ENCODE measurements at regions not wholly inside any gene's neighbourhood (a gene's known extent, or its start where the extent isn't known, plus 50 kb on each side); places are given as distances from the start of the nearest gene placed in this dataset.

- H3K4me1 ChIP-seq (ENCODE audit: control insufficient read depth in 1 of 2, insufficient read depth in 2 of 2, low read length in 2 of 2), result no peaks in the 10 kb centered on the region
- RAD21 ChIA-PET (ENCODE audit: low non-redundant PET in 1 of 2, low total read pairs in 2 of 2, uncharacterized antibody in 2 of 2, unreplicated experiment in 2 of 2), result no interaction called here
- H3K4me3 ChIP-seq (replicated peaks in 1 of 2; ENCODE audit: low read depth in 1 of 2, low read length in 2 of 2), result no peak overlapping the region
- DNase-seq (ENCODE audit: low read depth, low spot score), result no peak
- H3K9me2 ChIP-seq (ENCODE audit: insufficient read depth), result no peaks in the 10 kb centered on the region
- no peak overlapping the region for H3K4me2 ChIP-seq (ENCODE audit: low read length)
- CTCF ChIA-PET, result no interaction called here
- H2AFZ ChIP-seq (ENCODE audit: low read depth, low read length, poor library complexity, severe bottlenecking), result no peak overlapping the region
- no peak for ATAC-seq
- intact Hi-C loops (cut with micrococcal nuclease), result no loop called here
- no peak for TF ChIP-seq POLR2A (IDR thresholded peaks at IDR 0.05; ENCODE audit: borderline replicate concordance, extremely low read depth, insufficient read depth, insufficient read length)
- no peaks in the 10 kb centered on the region for H3K36me3 ChIP-seq (ENCODE audit: control insufficient read depth in 1 of 2, insufficient read depth in 2 of 2, low read length in 2 of 2)
- peaks cover 6 to 28% of the 10 kb centered on the region in 2 experiments; a peak in 3 of 4 replicates for H3K9me3 ChIP-seq (ENCODE audit: control insufficient read depth in 1 of 2, insufficient read depth in 1 of 2, low read depth in 1 of 2, low read length in 2 of 2)
- no peaks in the 10 kb centered on the region for H3K79me2 ChIP-seq (ENCODE audit: insufficient read depth, low read length)
- POLR2A ChIA-PET, result no interaction called here
- no peak overlapping the region for H3K27ac ChIP-seq (ENCODE audit: low read depth, low read length)
- H3K9ac ChIP-seq (ENCODE audit: low read length), result no peak overlapping the region
- BruUV-seq (replicated peaks), result no TSS peak
- H4K20me1 ChIP-seq (ENCODE audit: insufficient read depth), result no peaks in the 10 kb centered on the region
- H3K27me3 ChIP-seq (ENCODE audit: insufficient read depth, low read length), result no peaks in the 10 kb centered on the region
Observed at GRCh38 chr11:37509506-37509905, 911.5 kb upstream of the RAG2 start.

- no peak overlapping the region for H3K4me3 ChIP-seq (replicated peaks in 1 of 2; ENCODE audit: low read depth in 1 of 2, low read length in 2 of 2)
- no peaks in the 10 kb centered on the region for H3K9me2 ChIP-seq (ENCODE audit: insufficient read depth)
- H3K9me3 ChIP-seq (ENCODE audit: control insufficient read depth in 1 of 2, insufficient read depth in 1 of 2, low read depth in 1 of 2, low read length in 2 of 2), result peaks cover 11 to 28% of the 10 kb centered on the region in 2 experiments; a peak in 2 of 4 replicates
- BruUV-seq (replicated peaks), result no TSS peak
- DNase-seq (ENCODE audit: low read depth, low spot score) (no peak), ATAC-seq (no peak)
- no peaks in the 10 kb centered on the region for H3K27me3 ChIP-seq (ENCODE audit: insufficient read depth, low read length)
- no peak overlapping the region for H3K4me2 ChIP-seq (ENCODE audit: low read length)
- intact Hi-C loops (cut with micrococcal nuclease), result no loop called here
- H4K20me1 ChIP-seq (ENCODE audit: insufficient read depth), result no peaks in the 10 kb centered on the region
- no peak overlapping the region for H3K9ac ChIP-seq (ENCODE audit: low read length)
- ChIA-PET POLR2A (no interaction called here), RAD21 (ENCODE audit: low non-redundant PET in 1 of 2, low total read pairs in 2 of 2, uncharacterized antibody in 2 of 2, unreplicated experiment in 2 of 2) (no interaction called here), CTCF (no interaction called here)
- no peaks in the 10 kb centered on the region for H3K4me1 ChIP-seq (ENCODE audit: control insufficient read depth in 1 of 2, insufficient read depth in 2 of 2, low read length in 2 of 2)
- no peak overlapping the region for H3K27ac ChIP-seq (ENCODE audit: low read depth, low read length)
- H3K79me2 ChIP-seq (ENCODE audit: insufficient read depth, low read length), result no peaks in the 10 kb centered on the region
- no peaks in the 10 kb centered on the region for H3K36me3 ChIP-seq (ENCODE audit: control insufficient read depth in 1 of 2, insufficient read depth in 2 of 2, low read length in 2 of 2)
- H2AFZ ChIP-seq (ENCODE audit: low read depth, low read length, poor library complexity, severe bottlenecking), result no peak overlapping the region
- TF ChIP-seq POLR2A (IDR thresholded peaks at IDR 0.05; ENCODE audit: borderline replicate concordance, extremely low read depth, insufficient read depth, insufficient read length) (no peak), RAD21 (IDR thresholded peaks at IDR 0.05; ENCODE audit: low read depth) (no peak), EZH2phosphoT487 (IDR thresholded peaks at IDR 0.05; ENCODE audit: borderline replicate concordance) (no peak), FOSL1 (IDR thresholded peaks at IDR 0.05; ENCODE audit: low read depth) (no peak), EGR1 (IDR thresholded peaks at IDR 0.05; ENCODE audit: low read depth) (no peak), POLR2AphosphoS5 (IDR thresholded peaks at IDR 0.05; ENCODE audit: low read depth, low read length) (no peak), CTCF (IDR thresholded peaks at IDR 0.05 in 2 of 3, conservative IDR thresholded peaks at IDR 0.05 in 1 of 3; ENCODE audit: borderline replicate concordance in 1 of 3, insufficient read depth in 1 of 3, low read depth in 2 of 3, low read length in 2 of 3) (no peak), REST (IDR thresholded peaks at IDR 0.05; ENCODE audit: low read depth) (no peak), YY1 (IDR thresholded peaks at IDR 0.05; ENCODE audit: extremely low read depth, insufficient replicate concordance, low read depth, low read length) (no peak), ZNF274 (IDR thresholded peaks at IDR 0.05; ENCODE audit: low read depth, low read length) (no peak), JUND (IDR thresholded peaks at IDR 0.05) (no peak), SP1 (IDR thresholded peaks at IDR 0.05; ENCODE audit: low read depth) (no peak), ELF1 (IDR thresholded peaks at IDR 0.05; ENCODE audit: borderline replicate concordance, low read depth) (no peak), CEBPB (IDR thresholded peaks at IDR 0.05; ENCODE audit: low read depth) (no peak)
Observed at GRCh38 chr11:37506531-37506930, 908.5 kb upstream of the RAG2 start.
